ENCODE measurements at regions not wholly inside any gene's neighbourhood (a gene's known extent, or its start where the extent isn't known, plus 50 kb on each side); places are given as distances from the start of the nearest gene placed in this dataset.

GRCh38 chr1:79842811-79843210, 836.3 kb upstream of the ADGRL4 start:
- H3K9me3 ChIP-seq: no peaks in the 10 kb centered on the region
- no peak for TF ChIP-seq CTCF (IDR thresholded peaks at IDR 0.05)
- no peak for TF ChIP-seq POLR2A (IDR thresholded peaks at IDR 0.05)
- H3K36me3 ChIP-seq: no peaks in the 10 kb centered on the region
- no peaks in the 10 kb centered on the region for H3K27me3 ChIP-seq
- no peak overlapping the region for H3K27ac ChIP-seq
- 69 to 70% methylated on average over 4 of the region's 4 CpGs for WGBS, 2 donors
- H3K4me1 ChIP-seq: no peaks in the 10 kb centered on the region
- no peak overlapping the region for H3K4me3 ChIP-seq
- intact Hi-C loops (cut with DNase I): no loop called here
- DNase-seq: no peak

- intact Hi-C loops (cut with DNase I): no loop called here
- H3K27ac ChIP-seq: no peak overlapping the region
- DNase-seq: no peak
- no peak for TF ChIP-seq CTCF (IDR thresholded peaks at IDR 0.05)
- no peak for TF ChIP-seq POLR2A (IDR thresholded peaks at IDR 0.05)
- H3K36me3 ChIP-seq: no peaks in the 10 kb centered on the region
- no peaks in the 10 kb centered on the region for H3K4me1 ChIP-seq
- WGBS, 2 donors: 69 to 73% methylated on average over 1 of the region's 1 CpG
- no peak overlapping the region for H3K4me3 ChIP-seq
- no peaks in the 10 kb centered on the region for H3K27me3 ChIP-seq
- H3K9me3 ChIP-seq: no peaks in the 10 kb centered on the region
These were observed 833.4 kb upstream of the ADGRL4 start for GRCh38 chr1:79839882-79840281.

GRCh38 chr1:79827446-79827845, 820.9 kb upstream of the ADGRL4 start:
- no peak for DNase-seq
- Histone ChIP-seq H3K27ac (no peak overlapping the region), H3K4me3 (no peak overlapping the region), H3K27me3 (no peaks in the 10 kb centered on the region), H3K36me3 (no peaks in the 10 kb centered on the region), H3K4me1 (no peaks in the 10 kb centered on the region), H3K9me3 (no peaks in the 10 kb centered on the region)
- intact Hi-C loops (cut with DNase I): no loop called here
- WGBS, 2 donors: 29 to 36% methylated on average over 2 of the region's 2 CpGs
- no peak for TF ChIP-seq CTCF (IDR thresholded peaks at IDR 0.05)
- TF ChIP-seq POLR2A (IDR thresholded peaks at IDR 0.05): no peak

GRCh38 chr1:79825551-79825950, 819.0 kb upstream of the ADGRL4 start:
- H3K4me1 ChIP-seq: no peaks in the 10 kb centered on the region
- TF ChIP-seq POLR2A (IDR thresholded peaks at IDR 0.05) (no peak), CTCF (IDR thresholded peaks at IDR 0.05) (no peak)
- intact Hi-C loops (cut with DNase I): no loop called here
- no peaks in the 10 kb centered on the region for H3K27me3 ChIP-seq
- no peak overlapping the region for H3K27ac ChIP-seq
- H3K4me3 ChIP-seq: no peak overlapping the region
- no peak for DNase-seq
- H3K9me3 ChIP-seq: peaks cover 0 to 4% (median 0%) of the 10 kb centered on the region in 3 donors
- 63% methylated on average over 3 of the region's 3 CpGs for WGBS, 2 donors
- H3K36me3 ChIP-seq: no peaks in the 10 kb centered on the region

- Histone ChIP-seq H3K4me3 (no peak overlapping the region), H3K36me3 (no peaks in the 10 kb centered on the region), H3K27me3 (no peaks in the 10 kb centered on the region), H3K9me3 (peaks cover 0 to 4% (median 0%) of the 10 kb centered on the region in 3 donors), H3K27ac (no peak overlapping the region), H3K4me1 (no peaks in the 10 kb centered on the region)
- intact Hi-C loops (cut with DNase I): no loop called here
- 90 to 92% methylated on average over 11 of the region's 11 CpGs for WGBS, 2 donors
- TF ChIP-seq POLR2A (IDR thresholded peaks at IDR 0.05): no peak
- no peak for DNase-seq
These were observed 815.5 kb upstream of the ADGRL4 start for GRCh38 chr1:79822053-79822452.

GRCh38 chr1:79819140-79819539, 812.6 kb upstream of the ADGRL4 start:
- Histone ChIP-seq H3K36me3 (no peaks in the 10 kb centered on the region), H3K4me1 (no peaks in the 10 kb centered on the region), H3K4me3 (no peak overlapping the region), H3K27ac (no peak overlapping the region), H3K9me3 (peaks cover 0 to 4% (median 0%) of the 10 kb centered on the region in 3 donors), H3K27me3 (no peaks in the 10 kb centered on the region)
- TF ChIP-seq CTCF (IDR thresholded peaks at IDR 0.05) (no peak), POLR2A (IDR thresholded peaks at IDR 0.05) (no peak)
- DNase-seq: no peak
- intact Hi-C loops (cut with DNase I): no loop called here
- 71 to 76% methylated on average over 3 of the region's 3 CpGs for WGBS, 2 donors
